ENCODE measurements at regions not wholly inside any gene's neighbourhood (a gene's known extent, or its start where the extent isn't known, plus 50 kb on each side); places are given as distances from the start of the nearest gene placed in this dataset.

DNA sequence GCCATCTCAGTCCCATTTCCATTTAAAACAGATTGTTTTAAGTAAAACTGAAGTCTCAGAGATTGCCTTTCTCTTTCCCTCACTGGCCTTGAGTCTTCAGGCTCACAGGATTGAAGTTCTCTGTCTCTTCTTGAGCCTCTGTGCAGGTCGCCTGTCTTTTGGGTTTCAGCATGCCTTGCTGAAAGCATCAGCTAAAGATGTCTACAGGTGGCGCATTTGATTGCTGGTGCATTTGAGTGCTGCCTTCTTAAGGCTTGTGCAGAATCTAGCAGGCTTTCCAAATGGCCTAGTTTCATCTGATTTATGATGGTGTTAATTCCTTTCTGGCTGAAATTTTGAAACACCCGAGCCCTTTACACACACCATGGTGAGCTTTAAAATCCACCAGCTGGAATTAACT lies 1062.2 kb upstream of the FBXO33 start:
- no peak for DNase-seq (ENCODE audit: low spot score)

- DNase-seq (ENCODE audit: low spot score) = no peak
Measured at GRCh38 chr14:40487824-40488223, 1055.6 kb upstream of the FBXO33 start.

DNA sequence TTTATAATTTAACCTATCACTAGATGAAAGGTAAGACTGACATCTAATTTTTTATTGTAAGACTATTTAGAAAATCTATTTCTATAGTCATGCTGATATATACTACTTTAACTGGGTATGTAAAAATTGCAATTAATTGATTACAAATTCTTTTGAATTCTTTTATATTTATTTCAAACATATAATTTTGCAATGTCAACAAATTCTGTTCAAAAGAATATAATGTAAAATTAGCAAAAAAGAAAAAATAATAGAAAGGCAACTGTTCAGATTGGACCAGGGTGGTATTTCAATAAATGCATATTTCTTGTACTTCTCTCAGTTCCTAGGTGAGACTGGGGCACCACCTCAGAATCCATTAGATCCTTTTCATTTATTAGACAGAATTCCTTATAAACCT lies 1053.5 kb upstream of the FBXO33 start:
- no peak for DNase-seq (ENCODE audit: low spot score)

DNA sequence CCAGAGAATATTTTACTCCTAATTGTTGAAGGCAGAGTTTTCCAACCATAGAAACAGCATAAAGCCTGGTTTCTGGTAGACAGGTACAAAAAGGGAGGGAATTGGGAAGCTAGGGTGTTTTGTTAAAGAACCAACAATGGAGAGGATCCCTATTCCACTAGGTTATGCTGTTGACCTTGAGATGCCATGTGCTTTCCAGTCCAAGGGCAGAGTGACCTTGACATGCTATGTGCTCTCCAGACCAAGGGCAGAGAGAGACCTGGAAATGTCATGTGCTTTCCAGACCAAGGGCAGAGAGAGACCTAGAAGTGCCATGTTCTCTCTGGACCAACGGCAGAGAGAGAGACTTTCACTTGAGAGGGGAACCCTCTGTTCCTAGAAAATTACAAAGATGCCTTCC lies 1043.8 kb upstream of the FBXO33 start:
- no peak for DNase-seq (ENCODE audit: low spot score)

DNA sequence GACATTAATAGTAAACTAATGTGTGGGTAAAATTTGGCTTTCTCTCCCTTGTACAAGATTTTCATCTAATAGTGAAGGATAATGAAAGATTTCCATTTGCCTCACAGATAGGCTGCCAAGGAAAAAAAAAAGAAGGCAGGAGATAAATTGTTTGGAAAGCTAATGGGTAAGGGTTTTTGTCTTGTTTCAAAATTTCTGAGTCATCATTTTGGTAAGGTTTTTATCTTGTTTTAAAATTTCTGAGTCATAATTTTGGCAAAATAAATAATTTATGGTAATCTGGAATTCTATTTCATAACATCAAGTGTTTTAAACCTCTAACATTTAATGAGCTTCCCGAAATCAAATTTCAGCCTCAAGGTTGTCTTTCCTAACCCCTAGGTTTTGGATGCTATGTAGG lies 1035.7 kb upstream of the FBXO33 start:
- DNase-seq (ENCODE audit: low spot score) = no peak

DNA sequence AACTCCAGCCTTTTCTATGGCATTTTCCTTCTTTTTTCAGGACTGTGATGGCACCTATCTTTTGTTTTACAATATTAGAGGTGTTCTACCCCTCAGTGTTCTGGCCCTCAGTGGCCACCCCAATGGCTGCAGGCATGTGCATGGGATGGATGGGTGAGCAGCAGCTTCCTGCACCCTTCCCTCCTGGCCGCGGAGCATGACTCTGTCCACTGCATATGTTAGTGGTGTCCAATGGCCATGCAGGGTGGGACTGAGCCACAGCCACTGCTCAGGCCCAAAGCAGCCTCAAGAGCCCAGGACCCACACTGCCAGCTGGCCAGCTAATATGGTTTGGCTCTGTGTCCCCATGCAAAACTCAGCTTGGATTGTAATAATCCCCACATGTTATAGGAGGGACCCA lies 1032.3 kb upstream of the FBXO33 start:
- DNase-seq (ENCODE audit: low spot score) = no peak

DNA sequence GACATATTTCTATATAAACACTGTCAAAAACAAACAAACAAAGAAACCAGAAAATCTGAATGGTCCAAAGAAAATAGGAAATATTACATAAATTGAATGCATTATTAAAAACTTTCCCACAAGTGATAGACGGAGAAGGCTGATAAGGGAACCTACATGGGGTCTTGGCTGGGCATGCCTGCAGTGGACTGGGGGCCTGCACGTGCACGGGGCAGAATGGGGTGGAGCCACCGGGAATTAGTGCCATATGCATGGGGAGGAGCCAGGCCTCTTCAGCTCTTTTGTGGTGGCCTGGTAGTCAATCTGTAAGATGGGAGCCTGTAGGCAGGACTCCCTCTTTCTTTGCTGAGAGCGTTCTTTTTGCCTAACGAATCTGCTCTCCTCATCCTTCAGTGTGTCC lies 1031.7 kb upstream of the FBXO33 start:
- no peak for DNase-seq (ENCODE audit: low spot score)

DNA sequence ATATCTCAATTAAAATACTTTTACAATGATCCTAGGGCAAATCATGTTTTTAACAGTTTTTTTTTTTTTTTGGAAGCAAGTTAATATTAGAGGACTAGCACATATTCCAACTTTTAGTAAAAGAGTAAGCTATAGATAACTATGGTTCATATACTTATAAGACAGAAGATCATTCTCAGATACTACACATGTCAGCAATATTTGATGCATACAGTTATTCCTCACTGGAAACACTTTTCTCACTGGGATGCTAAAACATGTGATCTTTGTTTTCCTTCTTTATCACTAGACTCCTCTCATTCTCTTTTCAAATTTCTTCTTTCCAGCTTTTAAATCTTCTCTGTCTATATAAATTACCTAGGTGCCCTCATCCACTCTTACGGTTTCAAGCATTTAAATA lies 1020.4 kb upstream of the FBXO33 start:
- no peak for DNase-seq (ENCODE audit: low spot score)

- DNase-seq (ENCODE audit: low spot score) = no peak
Measured at GRCh38 chr14:40447017-40447416, 1014.8 kb upstream of the FBXO33 start.

DNA sequence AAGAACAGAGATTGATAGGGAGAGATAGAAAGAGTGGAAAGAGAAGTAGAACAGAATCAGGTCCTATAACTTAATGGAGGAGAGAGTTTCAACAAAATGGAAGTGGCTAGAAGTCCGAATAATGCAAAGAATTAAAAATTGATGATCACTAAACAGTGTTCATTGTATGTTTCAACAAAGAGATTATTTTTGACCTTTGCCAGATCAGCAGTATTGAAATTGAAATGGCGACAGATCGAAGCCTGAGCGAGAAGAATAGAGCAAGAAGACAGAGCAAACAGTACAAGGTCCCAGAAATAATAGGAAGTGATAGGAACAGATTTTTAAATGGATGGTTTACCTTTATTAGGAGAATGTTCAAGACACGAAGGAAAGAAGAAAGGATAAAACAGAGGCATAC lies 1012.8 kb upstream of the FBXO33 start:
- DNase-seq (ENCODE audit: low spot score) = no peak

GRCh38 chr14:40436551-40436950 lies 1004.3 kb upstream of the FBXO33 start:
- no peak for DNase-seq (ENCODE audit: low spot score)

DNA sequence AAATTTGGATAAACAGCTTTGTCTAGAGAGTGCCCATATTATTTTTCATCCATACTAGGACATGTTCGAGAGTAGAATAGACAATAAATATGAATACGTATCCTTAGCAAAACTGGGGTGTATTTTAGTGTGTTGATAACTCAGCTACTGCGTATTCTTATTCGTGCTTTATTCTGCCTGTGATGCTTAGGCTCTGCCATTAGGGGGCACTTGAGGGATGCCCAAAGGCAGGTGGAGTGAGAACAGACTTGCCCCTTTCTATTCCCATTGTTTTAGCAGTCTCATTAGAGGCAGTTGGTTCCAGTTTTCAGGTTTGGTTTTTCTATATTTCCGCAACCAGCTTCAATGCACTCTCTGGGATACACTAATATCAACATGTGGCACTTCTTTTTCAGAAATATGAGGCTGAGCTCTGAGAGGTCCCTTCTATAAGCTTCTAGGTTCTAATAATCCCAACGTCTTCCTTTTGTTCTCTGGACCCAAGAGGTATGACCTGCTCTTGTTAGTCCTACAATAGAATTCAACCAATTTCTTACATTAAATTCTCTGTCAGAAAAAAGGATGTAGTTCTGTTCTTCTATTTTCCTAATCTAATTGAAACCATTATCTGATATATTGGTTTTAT lies 985.7 kb upstream of the FBXO33 start:
- no peak for DNase-seq (ENCODE audit: low spot score)

DNA sequence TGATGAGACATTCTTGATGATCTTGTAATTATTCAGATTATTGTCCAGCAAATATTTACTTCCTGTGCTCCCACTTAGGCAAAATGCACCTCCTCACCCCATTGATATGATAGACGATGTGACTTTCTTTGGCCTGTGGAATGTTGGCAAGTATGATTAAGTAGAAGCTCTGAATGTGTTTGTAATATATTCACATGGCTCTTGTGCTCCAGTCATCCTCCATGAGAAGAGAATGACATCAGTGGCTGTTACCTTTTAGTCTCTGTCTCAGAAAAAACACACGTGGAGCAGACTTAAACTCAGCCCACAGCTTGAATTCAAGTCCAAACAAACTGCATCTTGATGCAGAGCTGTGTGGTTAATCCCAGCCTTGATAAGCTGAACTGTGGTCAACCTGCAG lies 984.3 kb upstream of the FBXO33 start:
- DNase-seq (ENCODE audit: low spot score) = no peak

- no peak for DNase-seq (ENCODE audit: low spot score)
Measured at GRCh38 chr14:40414386-40414785, 982.2 kb upstream of the FBXO33 start.

DNA sequence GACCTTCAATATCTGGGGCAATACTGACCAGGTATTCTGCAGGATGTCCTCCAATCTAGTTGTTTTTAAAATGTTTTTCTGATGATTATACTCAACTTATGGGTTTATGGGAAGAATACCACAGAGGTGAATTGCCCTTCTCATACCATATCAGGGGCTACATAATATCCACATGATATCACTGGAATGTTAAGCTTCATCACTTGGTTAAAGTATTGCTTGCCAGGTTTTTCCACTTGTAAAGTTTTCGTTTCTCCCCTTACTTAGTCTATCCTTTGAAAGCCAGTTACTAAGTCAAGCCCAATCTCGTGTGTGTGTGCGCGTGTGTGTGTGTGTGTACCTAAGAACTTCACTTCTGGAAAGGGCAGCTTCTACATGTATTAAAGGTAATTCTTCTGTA lies 980.9 kb upstream of the FBXO33 start:
- DNase-seq (ENCODE audit: low spot score) = no peak

- no peak for DNase-seq (ENCODE audit: low spot score)
Measured at GRCh38 chr14:40410708-40411107, 978.5 kb upstream of the FBXO33 start.

- no peak for DNase-seq (ENCODE audit: low spot score)
Measured at GRCh38 chr14:40402957-40403356, 970.7 kb upstream of the FBXO33 start.

GRCh38 chr14:40398981-40399380 lies 966.7 kb upstream of the FBXO33 start:
- no peak for DNase-seq (ENCODE audit: low spot score)

- no peak for DNase-seq (ENCODE audit: low spot score)
Measured at GRCh38 chr14:40394634-40395340, 962.6 kb upstream of the FBXO33 start.

GRCh38 chr14:40393143-40393542 lies 960.9 kb upstream of the FBXO33 start:
- no peak for DNase-seq (ENCODE audit: low spot score)

GRCh38 chr14:40386433-40386832 lies 954.2 kb upstream of the FBXO33 start:
- no peak for DNase-seq (ENCODE audit: low spot score)

- DNase-seq (ENCODE audit: low spot score) = no peak
Measured at GRCh38 chr14:40374221-40374620, 942.0 kb upstream of the FBXO33 start.

DNA sequence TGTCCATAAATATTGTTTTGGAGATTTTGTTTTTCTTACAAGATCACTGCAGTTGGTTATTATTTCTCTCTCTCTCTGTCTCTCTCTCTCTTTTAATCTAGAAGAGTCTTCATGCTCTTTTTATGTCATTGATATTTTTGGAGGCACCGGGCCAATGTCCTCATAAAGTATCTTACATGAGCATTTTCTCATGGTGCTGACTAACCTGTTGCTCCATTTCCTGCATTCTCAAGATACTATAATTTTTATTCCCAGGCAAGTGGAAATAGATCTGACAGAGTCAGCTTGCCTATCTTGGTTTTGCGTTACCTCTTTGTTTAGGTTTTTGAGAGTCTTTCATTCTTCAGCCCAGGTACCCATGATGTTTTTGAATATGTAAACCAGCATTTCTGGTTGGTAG lies 938.8 kb upstream of the FBXO33 start:
- no peak for DNase-seq (ENCODE audit: low spot score)

GRCh38 chr14:40368314-40368713 lies 936.1 kb upstream of the FBXO33 start:
- DNase-seq (ENCODE audit: low spot score) = no peak

All from hematopoietic multipotent progenitor cell treated with erythropoietin and hydrocortisone succinate and interleukin-3 and kit ligand, for 15 days (in vitro differentiated cells).